ENCODE measurements at regions not wholly inside any gene's neighbourhood (a gene's known extent, or its start where the extent isn't known, plus 50 kb on each side); places are given as distances from the start of the nearest gene placed in this dataset.

DNA sequence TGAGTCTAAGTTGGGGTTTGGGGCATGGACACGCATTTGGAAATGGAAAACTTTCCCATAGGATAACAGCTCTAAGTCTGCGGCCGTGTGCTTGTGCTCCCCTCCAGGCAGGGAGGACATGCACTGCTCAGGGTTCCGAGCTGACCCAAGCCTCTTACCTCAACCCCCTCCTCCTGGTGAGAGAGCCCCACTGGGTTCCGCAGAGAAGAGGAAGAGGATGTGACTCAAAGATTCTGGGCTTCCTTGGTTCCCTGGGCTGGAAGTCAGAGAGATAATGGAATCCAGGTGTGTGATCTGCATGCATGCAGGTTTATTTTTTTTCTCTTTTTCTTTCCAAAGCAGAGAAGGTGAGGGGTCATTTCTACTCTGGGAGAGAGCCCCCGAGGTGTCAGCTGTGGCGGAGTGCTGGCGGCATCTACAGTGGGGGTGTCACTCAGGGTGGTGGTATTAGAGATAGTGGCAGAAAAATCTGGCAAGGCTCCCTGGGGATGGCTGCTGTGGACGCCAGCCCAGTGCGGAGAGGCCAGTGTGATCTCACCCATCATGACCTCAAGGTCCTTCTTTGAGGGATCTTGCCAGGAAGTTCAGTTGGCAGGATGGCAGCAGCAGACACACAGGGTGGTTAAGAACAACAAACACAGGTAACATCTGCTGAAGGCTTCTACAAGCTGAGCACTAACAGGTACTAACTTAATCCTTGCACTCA lies 168.7 kb upstream of the HAND2 start:
- Histone ChIP-seq H3K27ac (no peak overlapping the region), H3K36me3 (no peaks in the 10 kb centered on the region), H3K9me3 (no peaks in the 10 kb centered on the region), H3K4me3 (no peak overlapping the region), H3K4me1 (peaks cover 0 to 6% (median 2%) of the 10 kb centered on the region in 4 donors), H3K27me3 (no peaks in the 10 kb centered on the region)
- 44% methylated on average over 6 of the region's 10 CpGs for WGBS (ENCODE audit: insufficient coverage, low coverage, low lambda C conversion rate, missing lambda C conversion rate)
- TF ChIP-seq POLR2A (IDR thresholded peaks at IDR 0.05) = no peak
- TF ChIP-seq, protein P1, sequence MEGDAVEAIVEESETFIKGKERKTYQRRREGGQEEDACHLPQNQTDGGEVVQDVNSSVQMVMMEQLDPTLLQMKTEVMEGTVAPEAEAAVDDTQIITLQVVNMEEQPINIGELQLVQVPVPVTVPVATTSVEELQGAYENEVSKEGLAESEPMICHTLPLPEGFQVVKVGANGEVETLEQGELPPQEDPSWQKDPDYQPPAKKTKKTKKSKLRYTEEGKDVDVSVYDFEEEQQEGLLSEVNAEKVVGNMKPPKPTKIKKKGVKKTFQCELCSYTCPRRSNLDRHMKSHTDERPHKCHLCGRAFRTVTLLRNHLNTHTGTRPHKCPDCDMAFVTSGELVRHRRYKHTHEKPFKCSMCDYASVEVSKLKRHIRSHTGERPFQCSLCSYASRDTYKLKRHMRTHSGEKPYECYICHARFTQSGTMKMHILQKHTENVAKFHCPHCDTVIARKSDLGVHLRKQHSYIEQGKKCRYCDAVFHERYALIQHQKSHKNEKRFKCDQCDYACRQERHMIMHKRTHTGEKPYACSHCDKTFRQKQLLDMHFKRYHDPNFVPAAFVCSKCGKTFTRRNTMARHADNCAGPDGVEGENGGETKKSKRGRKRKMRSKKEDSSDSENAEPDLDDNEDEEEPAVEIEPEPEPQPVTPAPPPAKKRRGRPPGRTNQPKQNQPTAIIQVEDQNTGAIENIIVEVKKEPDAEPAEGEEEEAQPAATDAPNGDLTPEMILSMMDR (IDR thresholded peaks at IDR 0.05) = no peak
- peak; percentile 35 to 55 (median 54) for DNase-seq
- intact Hi-C loops (cut with DNase I) = no loop called here
- ATAC-seq = peak; percentile 68 to 88 (median 82)

DNA sequence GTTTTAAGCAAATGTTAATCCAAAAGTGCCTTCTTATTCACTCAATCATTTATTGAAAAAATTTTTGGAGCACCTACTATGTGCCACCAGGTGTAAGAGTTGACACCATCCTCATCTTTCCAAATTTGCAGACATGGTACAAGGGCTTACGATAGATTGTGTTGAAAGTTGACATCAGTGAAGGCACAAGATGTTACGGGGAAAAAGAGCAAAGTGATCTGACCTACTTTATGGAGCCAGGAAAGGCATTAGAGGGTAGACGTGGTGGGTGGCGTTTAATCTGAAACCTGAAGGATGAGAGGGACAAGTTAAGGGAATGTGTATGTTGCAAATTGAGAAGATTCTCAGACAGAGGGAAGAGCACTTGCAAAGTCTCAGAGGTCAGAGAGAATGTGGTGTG lies 167.8 kb upstream of the HAND2 start:
- Histone ChIP-seq H3K27ac (no peak overlapping the region), H3K9me3 (no peaks in the 10 kb centered on the region), H3K36me3 (no peaks in the 10 kb centered on the region), H3K4me3 (no peak overlapping the region), H3K4me1 (peaks cover 0 to 6% (median 2%) of the 10 kb centered on the region in 4 donors), H3K27me3 (no peaks in the 10 kb centered on the region)
- TF ChIP-seq, protein P1 (IDR thresholded peaks at IDR 0.05) = no peak
- no peak for TF ChIP-seq POLR2A (IDR thresholded peaks at IDR 0.05)
- WGBS (ENCODE audit: insufficient coverage, low coverage, low lambda C conversion rate, missing lambda C conversion rate) = 60% methylated on average over 4 of the region's 4 CpGs
- ATAC-seq (no peak), DNase-seq (no peak)
- intact Hi-C loops (cut with DNase I) = no loop called here

DNA sequence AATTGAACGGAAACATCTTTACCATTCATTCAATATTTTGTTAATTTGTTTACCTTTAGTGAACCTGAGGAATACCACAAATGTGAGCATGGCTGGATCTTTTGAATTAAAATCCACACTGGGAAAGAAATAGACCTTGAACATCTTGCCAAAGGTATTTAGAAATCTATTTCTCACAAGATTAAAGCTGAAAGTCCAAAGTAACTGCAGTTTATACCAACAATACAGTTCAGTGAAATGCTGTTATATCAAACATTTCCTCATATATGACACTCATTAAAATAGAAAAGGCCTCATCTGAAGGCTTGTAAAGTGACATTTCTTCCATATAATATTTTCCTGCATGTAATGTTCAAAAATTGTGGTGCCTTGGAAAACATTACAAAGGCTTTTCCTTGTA lies 166.5 kb upstream of the HAND2 start:
- TF ChIP-seq, protein P1 (IDR thresholded peaks at IDR 0.05) = no peak
- TF ChIP-seq POLR2A (IDR thresholded peaks at IDR 0.05) = no peak
- DNase-seq (no peak), ATAC-seq (peak; percentile 26 to 60 (median 42))
- no peak overlapping the region for H3K27ac ChIP-seq
- H3K9me3 ChIP-seq = no peaks in the 10 kb centered on the region
- no peaks in the 10 kb centered on the region for H3K27me3 ChIP-seq
- peaks cover 0 to 6% (median 2%) of the 10 kb centered on the region in 4 donors for H3K4me1 ChIP-seq
- 44% methylated on average over 1 of the region's 1 CpG for WGBS (ENCODE audit: insufficient coverage, low coverage, low lambda C conversion rate, missing lambda C conversion rate)
- H3K4me3 ChIP-seq = no peak overlapping the region
- intact Hi-C loops (cut with DNase I) = no loop called here
- no peaks in the 10 kb centered on the region for H3K36me3 ChIP-seq

DNA sequence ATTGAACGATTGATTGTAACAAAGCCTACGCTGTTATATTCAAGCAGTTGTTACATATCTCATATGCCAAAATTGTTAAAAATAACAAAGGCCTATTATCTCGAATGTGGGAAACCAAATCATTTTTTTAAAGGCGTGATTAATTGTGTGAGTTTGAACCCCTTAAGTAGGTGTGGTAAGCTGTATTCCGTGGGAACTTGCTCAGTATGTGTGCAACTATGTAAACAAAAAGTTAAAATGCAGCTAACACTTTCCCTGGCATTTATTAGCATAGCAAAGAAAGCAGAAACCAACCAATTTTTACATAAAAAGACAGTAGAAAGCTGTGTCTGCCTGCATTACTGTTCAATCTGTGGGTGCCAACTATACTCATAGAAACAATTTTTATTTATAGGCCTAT lies 166.0 kb upstream of the HAND2 start:
- H3K4me3 ChIP-seq = peak overlapping the region in 1 of 3 donors; percentile 3
- H3K4me1 ChIP-seq = peaks cover 0 to 6% (median 2%) of the 10 kb centered on the region in 4 donors
- WGBS (ENCODE audit: insufficient coverage, low coverage, low lambda C conversion rate, missing lambda C conversion rate) = 35% methylated on average over 5 of the region's 5 CpGs
- DNase-seq (no peak), ATAC-seq (peak; percentile 40 to 77 (median 64))
- H3K27ac ChIP-seq = no peak overlapping the region
- TF ChIP-seq, protein P1 (IDR thresholded peaks at IDR 0.05) = no peak
- TF ChIP-seq POLR2A (IDR thresholded peaks at IDR 0.05) = no peak
- no peaks in the 10 kb centered on the region for H3K27me3 ChIP-seq
- H3K36me3 ChIP-seq = no peaks in the 10 kb centered on the region
- intact Hi-C loops (cut with DNase I) = no loop called here
- H3K9me3 ChIP-seq = no peaks in the 10 kb centered on the region

Measured in right lobe of liver (tissue), 6 donors.